Retinal pigment epithelial cell (primary cell): ENCODE measurements at regions not wholly inside any gene's neighbourhood (a gene's known extent, or its start where the extent isn't known, plus 50 kb on each side); places are given as distances from the start of the nearest gene placed in this dataset.
"Not testable (repeated sequence)": the region's sequence is repeated elsewhere in the genome, so short reads cannot be mapped to it uniquely, and the experiment has no call there.

Source experiments
- DNase-seq: peaks from one replicate; pipeline ENCODE4 v3.0.0-alpha.2; 2010; ENCODE audit warnings: low read depth
- H3K4me3 ChIP-seq: 2 replicates; pipeline ENCODE4 v1.5.1; 2011; ENCODE audit warnings: mild to moderate bottlenecking, low read length, control low read depth, moderate library complexity
- TF ChIP-seq, protein P1 (sequence below): conservative IDR thresholded peaks from 2 replicates; pipeline ENCODE4 v1.5.1; 2011; ENCODE audit warnings: low read depth, low read length, control low read depth, inconsistent platforms

DNA sequence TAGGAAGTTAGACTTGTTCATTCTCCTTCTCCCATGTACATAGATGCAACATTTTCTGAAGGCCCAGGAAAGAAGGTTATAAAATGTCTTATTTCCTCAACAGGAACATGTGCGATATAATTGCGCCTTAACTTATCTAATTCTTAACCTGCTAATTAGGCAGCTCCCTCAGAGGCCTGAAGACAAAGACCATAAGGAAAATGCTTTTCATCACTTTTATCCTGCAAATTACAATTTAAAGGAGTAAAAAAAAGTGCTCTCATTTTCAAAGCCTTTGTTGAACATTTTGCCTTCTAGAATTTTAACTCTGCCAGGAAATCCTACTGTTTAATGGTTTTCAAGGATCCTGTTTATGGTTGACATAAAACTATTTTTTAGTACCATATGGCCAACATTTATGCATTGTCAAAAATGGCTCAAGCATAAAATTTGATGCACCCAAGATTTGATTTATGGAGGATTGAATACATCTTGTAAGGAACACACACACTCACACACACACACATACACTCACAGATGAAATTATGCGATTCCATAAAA is 660.4 kb upstream of the TMEM132C start:
- no peak overlapping the region for H3K4me3 ChIP-seq
- TF ChIP-seq, protein P1, sequence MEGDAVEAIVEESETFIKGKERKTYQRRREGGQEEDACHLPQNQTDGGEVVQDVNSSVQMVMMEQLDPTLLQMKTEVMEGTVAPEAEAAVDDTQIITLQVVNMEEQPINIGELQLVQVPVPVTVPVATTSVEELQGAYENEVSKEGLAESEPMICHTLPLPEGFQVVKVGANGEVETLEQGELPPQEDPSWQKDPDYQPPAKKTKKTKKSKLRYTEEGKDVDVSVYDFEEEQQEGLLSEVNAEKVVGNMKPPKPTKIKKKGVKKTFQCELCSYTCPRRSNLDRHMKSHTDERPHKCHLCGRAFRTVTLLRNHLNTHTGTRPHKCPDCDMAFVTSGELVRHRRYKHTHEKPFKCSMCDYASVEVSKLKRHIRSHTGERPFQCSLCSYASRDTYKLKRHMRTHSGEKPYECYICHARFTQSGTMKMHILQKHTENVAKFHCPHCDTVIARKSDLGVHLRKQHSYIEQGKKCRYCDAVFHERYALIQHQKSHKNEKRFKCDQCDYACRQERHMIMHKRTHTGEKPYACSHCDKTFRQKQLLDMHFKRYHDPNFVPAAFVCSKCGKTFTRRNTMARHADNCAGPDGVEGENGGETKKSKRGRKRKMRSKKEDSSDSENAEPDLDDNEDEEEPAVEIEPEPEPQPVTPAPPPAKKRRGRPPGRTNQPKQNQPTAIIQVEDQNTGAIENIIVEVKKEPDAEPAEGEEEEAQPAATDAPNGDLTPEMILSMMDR = no peak

DNA sequence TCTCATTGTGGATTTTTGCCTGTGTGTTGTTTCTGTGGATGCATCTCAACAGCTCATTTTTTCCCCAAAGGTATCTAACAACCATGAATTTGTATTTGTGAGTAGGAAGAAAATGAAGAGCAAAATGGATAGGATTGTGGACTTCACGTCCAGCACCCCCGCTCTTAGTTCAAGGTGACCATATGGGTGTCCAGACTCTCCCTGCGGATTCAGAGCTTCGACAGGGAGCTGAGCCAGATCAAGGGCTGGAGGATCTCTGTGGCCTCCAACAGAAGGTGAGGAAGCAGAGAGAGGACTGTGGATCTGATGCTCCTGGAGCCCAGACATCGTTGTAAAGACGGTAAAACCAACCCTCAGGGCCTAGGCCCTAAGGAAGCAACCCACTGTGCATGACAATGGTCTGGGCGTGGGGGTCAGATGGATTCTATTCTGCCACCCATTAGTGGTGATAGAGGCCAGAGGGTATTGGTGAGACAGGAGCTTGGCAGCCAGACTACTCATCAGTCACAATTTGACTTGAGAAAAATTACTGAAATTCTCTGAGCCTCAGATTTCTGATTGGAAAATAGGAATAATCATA is 659.7 kb upstream of the TMEM132C start:
- no peak for DNase-seq
- H3K4me3 ChIP-seq = no peak overlapping the region
- TF ChIP-seq, protein P1 = no peak

More for the DNA sequence above, 660.4 kb upstream of the TMEM132C start:
- no peak for DNase-seq

DNA sequence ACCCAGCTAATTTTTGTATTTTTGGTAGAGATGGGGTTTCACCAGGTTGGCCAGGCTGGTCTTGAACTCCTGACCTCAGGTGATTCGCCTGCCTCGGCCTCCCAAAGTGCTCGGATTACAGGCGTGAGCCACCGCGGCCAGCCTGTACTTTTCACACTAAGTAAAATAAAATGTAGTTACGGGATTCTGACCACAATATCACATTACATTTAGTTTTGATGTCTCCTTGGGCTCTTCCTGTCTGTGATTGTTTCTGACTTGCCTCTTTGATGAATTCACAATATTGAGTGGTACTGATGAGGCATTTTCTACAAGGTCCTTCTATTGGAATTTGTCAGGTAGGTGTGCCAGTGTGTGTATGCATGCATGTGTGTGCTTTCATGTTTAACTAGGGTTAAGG is 658.6 kb upstream of the TMEM132C start:
- not testable (repeated sequence) for DNase-seq, H3K4me3 ChIP-seq

DNA sequence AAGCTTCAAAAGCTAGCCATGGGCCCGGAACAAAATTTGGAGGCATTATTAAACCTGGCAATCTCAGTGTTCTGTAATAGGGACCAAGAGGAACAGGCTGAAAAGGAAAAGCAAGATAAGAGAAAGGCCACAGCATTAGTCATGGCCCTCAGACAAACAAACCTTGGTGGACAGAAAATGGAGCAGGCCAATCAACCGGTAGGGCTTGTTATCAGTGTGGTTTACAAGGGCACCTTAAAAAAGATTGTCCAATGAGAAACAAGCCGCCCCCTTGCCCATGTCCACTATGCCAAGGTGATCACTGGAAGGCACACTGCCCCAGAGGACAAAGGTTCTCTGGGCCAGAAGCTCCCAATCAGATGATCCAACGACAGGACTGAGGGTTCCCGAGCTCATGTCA is 653.9 kb upstream of the TMEM132C start:
- DNase-seq = no peak
- TF ChIP-seq, protein P1 = no peak
- no peak overlapping the region for H3K4me3 ChIP-seq

DNA sequence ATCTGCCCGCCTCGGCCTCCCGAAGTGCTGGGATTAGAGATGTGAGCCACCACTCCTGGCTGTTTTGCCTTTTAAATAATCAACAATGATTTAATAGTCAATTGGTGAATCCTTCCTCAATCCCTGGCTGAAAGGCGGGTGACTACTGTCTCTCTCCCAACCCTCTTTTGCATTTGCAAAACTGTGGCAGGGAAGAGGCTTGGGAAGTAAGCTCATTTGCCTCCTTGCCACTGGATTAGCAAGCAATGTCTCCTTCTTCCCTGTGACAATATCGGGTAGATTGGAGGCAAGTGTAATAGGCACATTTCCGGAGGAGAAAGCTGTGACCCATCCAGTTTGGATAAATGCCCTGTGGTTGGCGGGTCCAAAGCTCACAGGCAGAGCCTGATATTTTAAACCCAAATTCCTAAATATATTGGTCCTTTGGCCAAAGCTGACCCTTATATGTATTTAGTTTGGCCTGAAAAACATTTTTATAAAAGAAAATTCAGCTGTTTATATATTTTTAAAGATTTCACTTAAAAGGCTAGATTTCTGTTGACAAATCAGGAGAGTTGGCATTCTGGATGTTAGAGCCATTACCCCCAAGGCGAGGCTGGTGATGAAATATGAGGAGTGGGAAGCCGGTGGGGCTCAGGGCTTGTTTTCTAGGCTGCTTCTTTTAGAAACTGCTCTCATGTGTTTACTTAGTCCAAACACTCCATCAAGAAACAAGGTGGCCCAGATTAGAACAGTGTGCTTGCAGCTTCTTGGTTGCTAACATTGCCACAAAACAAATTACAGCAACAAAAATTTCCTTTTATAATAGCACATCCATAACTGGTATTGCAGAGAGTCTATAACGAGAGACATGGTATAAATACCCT is 646.9 kb upstream of the TMEM132C start:
- TF ChIP-seq, protein P1 = no peak
- no peak for DNase-seq
- no peak overlapping the region for H3K4me3 ChIP-seq

DNA sequence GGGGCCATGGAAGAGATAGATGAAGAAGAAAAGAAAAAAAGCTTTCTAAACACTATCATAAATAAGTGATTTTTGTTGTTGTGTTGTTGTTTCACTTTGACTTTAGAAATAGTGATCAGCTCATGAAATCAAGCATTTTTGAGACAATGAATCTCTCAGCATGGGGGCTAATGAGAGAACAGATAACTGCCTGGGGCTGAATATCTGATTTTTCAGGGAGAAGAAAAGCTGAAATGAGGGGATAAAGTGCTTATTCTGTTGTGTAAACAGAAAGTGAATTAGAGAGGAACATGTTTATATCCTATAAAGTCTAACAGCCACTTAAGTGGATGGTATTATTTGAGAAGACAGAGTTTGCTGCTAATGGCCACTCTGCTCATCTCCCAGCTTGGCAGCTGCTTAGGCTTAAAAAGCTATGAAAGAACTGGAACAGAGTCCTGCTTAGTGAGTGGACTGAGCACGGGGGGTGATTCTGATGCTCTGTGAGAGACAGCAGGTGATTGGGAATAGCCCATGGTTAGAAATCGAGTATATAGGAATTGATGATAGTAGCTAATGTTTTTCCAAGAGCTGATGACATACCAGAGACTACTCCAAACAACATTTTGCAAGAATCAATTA is 646.1 kb upstream of the TMEM132C start:
- DNase-seq = no peak
- TF ChIP-seq, protein P1 = no peak
- no peak overlapping the region for H3K4me3 ChIP-seq

DNA sequence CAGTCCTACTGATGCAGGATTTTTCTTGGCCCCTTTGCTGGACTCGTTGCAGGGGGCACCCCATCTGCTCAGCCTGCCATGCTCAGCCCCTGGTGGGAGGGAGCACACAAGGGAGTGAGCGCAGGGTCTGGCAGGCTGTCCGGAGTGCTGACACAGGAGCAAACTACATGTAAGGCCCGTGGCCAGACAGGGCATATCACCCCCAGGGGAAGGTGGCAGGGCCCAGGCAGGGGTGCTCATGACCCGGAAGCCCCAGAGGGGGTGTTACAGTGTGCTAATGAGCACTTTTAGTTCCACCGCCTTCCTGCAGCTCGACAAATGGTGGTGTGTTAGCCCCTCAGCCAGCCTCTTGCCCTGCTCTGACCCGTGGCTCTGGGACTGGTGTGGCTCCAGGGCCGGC is 645.6 kb upstream of the TMEM132C start:
- no peak for DNase-seq
- H3K4me3 ChIP-seq = no peak overlapping the region
- TF ChIP-seq, protein P1 = no peak
